Ishikawa (cell line): ENCODE measurements at regions not wholly inside any gene's neighbourhood (a gene's known extent, or its start where the extent isn't known, plus 50 kb on each side); places are given as distances from the start of the nearest gene placed in this dataset.

Source experiments
- CREB1 ChIP-seq: IDR thresholded peaks from 2 replicates; pipeline ENCODE4 v1.6.1; 2012; ENCODE audit warnings: low read depth
- EGR1 ChIP-seq: IDR thresholded peaks from 2 replicates; pipeline ENCODE4 v1.6.1; 2012
- USF1 ChIP-seq: IDR thresholded peaks from 2 replicates; pipeline ENCODE4 v1.6.1; 2012

- TF ChIP-seq EGR1 (no peak), USF1 (no peak), CREB1 (no peak)
Measured at GRCh38 chr9:73325983-73326382, 174.3 kb downstream of the ANXA1 start.
